DND-41 (cell line): ENCODE measurements at regions not wholly inside any gene's neighbourhood (a gene's known extent, or its start where the extent isn't known, plus 50 kb on each side); places are given as distances from the start of the nearest gene placed in this dataset.

Experiments
- ATAC-seq: fragments of 200-7000 bp; cut with Tn5 transposase; 3 replicates; pipeline ENCODE4 v1.9.1; 2021; ENCODE audit warnings: low read depth; ENCODE audit not compliant: insufficient read depth
- DNase-seq: peaks from one replicate; pipeline ENCODE4 v3.0.0-alpha.2; 2020
- H2AFZ ChIP-seq: 2 replicates; pipeline ENCODE4 v1.6.0; 2012; ENCODE audit warnings: low read depth, low read length
- H3K27ac ChIP-seq: 2 replicates; pipeline ENCODE4 v1.5.1; 2012; ENCODE audit warnings: low read length, inconsistent platforms
- H3K27me3 ChIP-seq: fragments of 200-600 bp; sonication (generic); 2 replicates; pipeline ENCODE4 v1.6.0; 2012; ENCODE audit warnings: low read length, mild to moderate bottlenecking, inconsistent platforms; ENCODE audit not compliant: insufficient read depth, poor library complexity
- H3K36me3 ChIP-seq: 2 replicates; pipeline ENCODE4 v1.5.1; 2012; ENCODE audit warnings: low read length, inconsistent platforms; ENCODE audit not compliant: insufficient read depth
- H3K4me1 ChIP-seq: 2 replicates; pipeline ENCODE4 v1.5.1; 2012; ENCODE audit warnings: mild to moderate bottlenecking, low read length; ENCODE audit not compliant: insufficient read depth
- H3K4me2 ChIP-seq: 2 replicates; pipeline ENCODE4 v1.6.0; 2012; ENCODE audit warnings: mild to moderate bottlenecking, moderate library complexity, low read length, inconsistent platforms; ENCODE audit not compliant: insufficient read depth
- H3K4me3 ChIP-seq, 2 experiments: fragments of 200-600 bp in 1 of 2; shearing (Covaris generic) in 1 of 2; 2 replicates each; pipeline ENCODE4 v1.5.1; 2012 to 2016; ENCODE audit warnings: inconsistent platforms in 2 of 2, low read length in 2 of 2, mild to moderate bottlenecking in 2 of 2, low read depth in 1 of 2, moderate library complexity in 1 of 2
- H3K79me2 ChIP-seq: 2 replicates; pipeline ENCODE4 v1.6.0; 2012; ENCODE audit warnings: low read length, inconsistent platforms; ENCODE audit not compliant: insufficient read depth
- H3K9ac ChIP-seq: 2 replicates; pipeline ENCODE4 v1.6.0; 2012; ENCODE audit warnings: low read depth, mild to moderate bottlenecking, inconsistent platforms, low read length, moderate library complexity
- H3K9me3 ChIP-seq: 2 replicates; pipeline ENCODE4 v1.5.1; 2012; ENCODE audit warnings: low read length, moderate library complexity, mild to moderate bottlenecking, inconsistent platforms; ENCODE audit not compliant: insufficient read depth, severe bottlenecking
- H4K20me1 ChIP-seq: 2 replicates; pipeline ENCODE4 v1.6.0; 2012; ENCODE audit warnings: low read length; ENCODE audit not compliant: insufficient read depth
- CTCF ChIP-seq: IDR thresholded peaks from 2 replicates; pipeline ENCODE4 v1.5.1; 2012; ENCODE audit warnings: borderline replicate concordance, low read length, moderate library complexity, mild to moderate bottlenecking; ENCODE audit not compliant: poor library complexity, severe bottlenecking; ENCODE audit errors: extremely low read depth
- EZH2 ChIP-seq: IDR thresholded peaks from 3 replicates; pipeline ENCODE4 v1.6.1; 2012; ENCODE audit warnings: borderline replicate concordance, low read depth, mild to moderate bottlenecking, moderate library complexity, low read length, inconsistent platforms; ENCODE audit not compliant: severe bottlenecking

GRCh38 chr6:120871416-120872261 lies 462.6 kb downstream of the TBC1D32 start:
- ATAC-seq (no peak), DNase-seq (no peak)
- H3K4me1 ChIP-seq, result no peaks in the 10 kb centered on the region
- no peak overlapping the region for H2AFZ ChIP-seq
- H3K4me2 ChIP-seq, result no peak overlapping the region
- H3K9ac ChIP-seq, result no peak overlapping the region
- H3K79me2 ChIP-seq, result no peaks in the 10 kb centered on the region
- H3K9me3 ChIP-seq, result no peaks in the 10 kb centered on the region
- TF ChIP-seq EZH2, result no peak
- TF ChIP-seq CTCF, result no peak
- H3K36me3 ChIP-seq, result no peaks in the 10 kb centered on the region
- no peaks in the 10 kb centered on the region for H4K20me1 ChIP-seq
- no peaks in the 10 kb centered on the region for H3K27me3 ChIP-seq
- H3K27ac ChIP-seq, result no peak overlapping the region
- no peak overlapping the region for H3K4me3 ChIP-seq

DNA sequence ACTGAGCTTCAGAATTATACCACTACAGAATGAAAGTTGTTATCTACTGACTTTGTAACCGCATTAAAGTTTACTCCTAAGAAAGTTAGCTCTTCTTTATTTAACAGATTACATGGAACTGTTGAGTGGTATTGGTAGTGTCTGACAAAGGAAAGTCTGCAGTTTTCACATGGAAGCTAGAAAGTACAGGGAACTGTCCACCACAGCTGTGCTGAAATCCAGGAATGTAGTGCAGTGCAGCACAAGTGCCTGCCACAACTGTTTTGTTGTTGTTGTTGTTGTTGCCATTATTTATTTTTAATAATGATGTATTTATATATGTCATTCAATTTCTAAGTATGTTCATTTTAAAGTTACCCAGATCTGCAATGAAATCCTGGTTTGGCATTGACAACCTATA lies 464.9 kb downstream of the TBC1D32 start:
- Histone ChIP-seq H3K36me3 (no peaks in the 10 kb centered on the region), H3K27me3 (no peaks in the 10 kb centered on the region), H3K4me2 (no peak overlapping the region), H3K79me2 (no peaks in the 10 kb centered on the region), H2AFZ (no peak overlapping the region), H3K9me3 (no peaks in the 10 kb centered on the region), H3K27ac (no peak overlapping the region), H3K4me1 (no peaks in the 10 kb centered on the region), H4K20me1 (no peaks in the 10 kb centered on the region), H3K9ac (no peak overlapping the region), H3K4me3 (no peak overlapping the region)
- TF ChIP-seq CTCF (no peak), EZH2 (no peak)
- DNase-seq (no peak), ATAC-seq (no peak)

- no peak for TF ChIP-seq EZH2
- TF ChIP-seq CTCF, result no peak
- no peak overlapping the region for H3K4me3 ChIP-seq
- no peaks in the 10 kb centered on the region for H3K79me2 ChIP-seq
- no peaks in the 10 kb centered on the region for H3K9me3 ChIP-seq
- DNase-seq (no peak), ATAC-seq (no peak)
- H4K20me1 ChIP-seq, result no peaks in the 10 kb centered on the region
- H3K36me3 ChIP-seq, result no peaks in the 10 kb centered on the region
- no peak overlapping the region for H3K27ac ChIP-seq
- H3K9ac ChIP-seq, result no peak overlapping the region
- no peak overlapping the region for H3K4me2 ChIP-seq
- no peaks in the 10 kb centered on the region for H3K27me3 ChIP-seq
- H3K4me1 ChIP-seq, result no peaks in the 10 kb centered on the region
- H2AFZ ChIP-seq, result no peak overlapping the region
Measured at GRCh38 chr6:120857422-120857821, 476.9 kb downstream of the TBC1D32 start.
